Fibroblast of lung (primary cell): ENCODE measurements at regions not wholly inside any gene's neighbourhood (a gene's known extent, or its start where the extent isn't known, plus 50 kb on each side); places are given as distances from the start of the nearest gene placed in this dataset.

Experiments used
- DNase-seq, 2 donors: peaks; one replicate each; pipeline versions ENCODE4 v3.0.0 to v3.0.0-alpha.2; 2010; ENCODE audit warnings: low read depth in 2 of 2
- H2AFZ ChIP-seq: 2 replicates; pipeline ENCODE4 v1.5.1; 2012; ENCODE audit warnings: low read length, control low read depth, inconsistent platforms
- H3K27ac ChIP-seq: 2 replicates; pipeline ENCODE4 v1.5.1; 2011; ENCODE audit warnings: low read length, control low read depth; ENCODE audit not compliant: insufficient read depth
- H3K27me3 ChIP-seq: 2 replicates; pipeline ENCODE4 v1.5.1; 2011; ENCODE audit warnings: mild to moderate bottlenecking, low read length; ENCODE audit not compliant: control insufficient read depth, insufficient read depth
- H3K36me3 ChIP-seq: 2 replicates; pipeline ENCODE4 v1.5.1; 2011; ENCODE audit warnings: low read length; ENCODE audit not compliant: control insufficient read depth, insufficient read depth
- H3K4me1 ChIP-seq: 2 replicates; pipeline ENCODE4 v1.5.1; 2011; ENCODE audit warnings: low read length; ENCODE audit not compliant: control insufficient read depth, insufficient read depth; ENCODE audit errors: extremely low read depth
- H3K4me2 ChIP-seq: 2 replicates; pipeline ENCODE4 v1.5.1; 2011; ENCODE audit warnings: low read length, control low read depth; ENCODE audit not compliant: insufficient read depth; ENCODE audit errors: extremely low read depth
- H3K4me3 ChIP-seq, 4 experiments: fragments of 200-600 bp in 1 of 4; sonication (generic) in 1 of 4; replicated peaks in 1 of 4; 2 replicates each; pipeline ENCODE4 v1.5.1; 2011 to 2016; ENCODE audit warnings: low read length in 4 of 4, low read depth in 3 of 4, mild to moderate bottlenecking in 3 of 4, control low read depth in 2 of 4, inconsistent platforms in 1 of 4, mixed read lengths in 1 of 4; ENCODE audit not compliant: insufficient read depth in 1 of 4; ENCODE audit errors: control extremely low read depth in 1 of 4
- H3K79me2 ChIP-seq: 2 replicates; pipeline ENCODE4 v1.5.1; 2012; ENCODE audit warnings: mild to moderate bottlenecking, low read length, inconsistent platforms; ENCODE audit not compliant: control insufficient read depth, insufficient read depth
- H3K9ac ChIP-seq: 2 replicates; pipeline ENCODE4 v1.5.1; 2011; ENCODE audit warnings: mild to moderate bottlenecking, low read length, control low read depth; ENCODE audit not compliant: insufficient read depth
- H3K9me3 ChIP-seq: 2 replicates; pipeline ENCODE4 v1.5.1; 2012; ENCODE audit warnings: low read depth, low read length; ENCODE audit not compliant: control insufficient read depth, insufficient read depth
- H4K20me1 ChIP-seq: 2 replicates; pipeline ENCODE4 v1.5.1; 2011; ENCODE audit warnings: low read length; ENCODE audit not compliant: control insufficient read depth, insufficient read depth; ENCODE audit errors: extremely low read depth
- CTCF ChIP-seq, 2 donors: IDR thresholded peaks in 1 of 2; conservative IDR thresholded peaks in 1 of 2; 1 replicate in 1 of 2; 2 replicates in 1 of 2; pipeline ENCODE4 v1.5.1; 2011 to 2012; ENCODE audit warnings: low read length in 2 of 2, control low read depth in 1 of 2, inconsistent platforms in 1 of 2, low read depth in 1 of 2, mild to moderate bottlenecking in 1 of 2
- EZH2 ChIP-seq: IDR thresholded peaks from 2 replicates; pipeline ENCODE4 v1.5.1; 2012; ENCODE audit warnings: low read length, control low read depth, mild to moderate bottlenecking; ENCODE audit errors: missing control alignments

GRCh38 chr5:17379100-17379951 is 118.7 kb upstream of the TAF11L2 start:
- Histone ChIP-seq H3K9ac (no peak overlapping the region), H3K4me1 (peaks cover 9% of the 10 kb centered on the region), H3K4me3 (no peak overlapping the region), H2AFZ (no peak overlapping the region), H3K9me3 (no peaks in the 10 kb centered on the region), H3K79me2 (no peaks in the 10 kb centered on the region), H3K27ac (no peak overlapping the region), H4K20me1 (no peaks in the 10 kb centered on the region), H3K36me3 (no peaks in the 10 kb centered on the region), H3K4me2 (peak overlapping the region; percentile 73), H3K27me3 (no peaks in the 10 kb centered on the region)
- peak; percentile 37 to 74 for DNase-seq
- TF ChIP-seq EZH2: no peak
- TF ChIP-seq CTCF (conservative IDR thresholded peaks at IDR 0.05 in 1 of 2, IDR thresholded peaks at IDR 0.05 in 1 of 2; ENCODE audit: low read depth in 1 of 2, low read length in 2 of 2): no peak

DNA sequence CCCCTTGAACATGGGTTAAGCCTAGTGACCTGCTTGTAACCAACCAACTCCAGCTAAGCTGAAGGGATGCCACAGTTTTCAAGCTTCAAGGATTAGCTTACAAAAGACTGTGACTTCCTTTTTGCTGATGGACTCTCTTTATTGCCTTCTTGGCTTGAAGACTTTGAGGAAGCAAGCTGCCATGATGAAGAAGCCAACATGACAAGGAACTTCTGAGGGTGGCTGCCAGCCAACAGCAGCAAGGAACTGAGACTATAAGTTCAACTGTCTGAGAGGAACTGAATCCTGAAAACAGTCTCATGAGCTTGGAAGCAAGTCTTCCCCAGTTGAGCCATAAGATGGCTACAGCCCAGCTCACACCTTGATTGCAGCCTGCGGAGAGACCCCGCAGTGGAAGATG is 116.1 kb upstream of the TAF11L2 start:
- TF ChIP-seq EZH2: no peak
- TF ChIP-seq CTCF (conservative IDR thresholded peaks at IDR 0.05 in 1 of 2, IDR thresholded peaks at IDR 0.05 in 1 of 2; ENCODE audit: low read depth in 1 of 2, low read length in 2 of 2): no peak
- H3K4me3 ChIP-seq: no peak overlapping the region
- H3K36me3 ChIP-seq: no peaks in the 10 kb centered on the region
- no peaks in the 10 kb centered on the region for H4K20me1 ChIP-seq
- no peak for DNase-seq
- no peak overlapping the region for H3K27ac ChIP-seq
- no peaks in the 10 kb centered on the region for H3K27me3 ChIP-seq
- no peak overlapping the region for H2AFZ ChIP-seq
- no peaks in the 10 kb centered on the region for H3K9me3 ChIP-seq
- peaks cover 9% of the 10 kb centered on the region for H3K4me1 ChIP-seq
- H3K79me2 ChIP-seq: no peaks in the 10 kb centered on the region
- H3K4me2 ChIP-seq: no peak overlapping the region
- H3K9ac ChIP-seq: no peak overlapping the region

- no peak for TF ChIP-seq CTCF (conservative IDR thresholded peaks at IDR 0.05 in 1 of 2, IDR thresholded peaks at IDR 0.05 in 1 of 2; ENCODE audit: low read depth in 1 of 2, low read length in 2 of 2)
- TF ChIP-seq EZH2: no peak
- Histone ChIP-seq H2AFZ (no peak overlapping the region), H3K27ac (no peak overlapping the region), H3K4me1 (peaks cover 6% of the 10 kb centered on the region), H3K9me3 (no peaks in the 10 kb centered on the region), H3K27me3 (no peaks in the 10 kb centered on the region), H3K4me3 (no peak overlapping the region), H4K20me1 (no peaks in the 10 kb centered on the region), H3K9ac (no peak overlapping the region), H3K4me2 (no peak overlapping the region), H3K79me2 (no peaks in the 10 kb centered on the region), H3K36me3 (no peaks in the 10 kb centered on the region)
- no peak for DNase-seq
Measured at GRCh38 chr5:17383526-17383925, 114.5 kb upstream of the TAF11L2 start.
